ENCODE measurements at regions not wholly inside any gene's neighbourhood (a gene's known extent, or its start where the extent isn't known, plus 50 kb on each side); places are given as distances from the start of the nearest gene placed in this dataset.

- Mint-ChIP-seq H3K27me3 (ENCODE audit: low read depth) (no peaks in the 10 kb centered on the region), H3K4me1 (ENCODE audit: low read depth) (peaks cover 57% of the 10 kb centered on the region), H3K4me3 (peak overlapping the region; percentile 82), H3K9me3 (no peaks in the 10 kb centered on the region), H3K36me3 (ENCODE audit: low read depth) (peaks cover 20% of the 10 kb centered on the region), H3K27ac (peak overlapping the region; percentile 92)
- intact Hi-C loops (cut with micrococcal nuclease) = loop anchor here (2.0 to 5.0 kb wide), 5 partner anchors 561 to 951 kb away; partner anchors contain the start of genes BPHL, CDYL, RIPK1 and SLC22A23
- CTCF ChIA-PET = interaction anchor here (0.9 to 2.1 kb wide), 5 partner anchors 9 to 169 kb away, joined by 3 to 6 read pairs (median 3); partner anchors contain the start of gene FAM50B
- peak; percentile 97 for DNase-seq
Observed at GRCh38 chr6:4018171-4018923, 60.6 kb downstream of the FAM217A start.

All from activated naive CD4-positive, alpha-beta T cell treated with anti-CD3 and anti-CD28 coated beads for 36 hours (primary cell).